ENCODE measurements at regions not wholly inside any gene's neighbourhood (a gene's known extent, or its start where the extent isn't known, plus 50 kb on each side); places are given as distances from the start of the nearest gene placed in this dataset.

- no peaks in the 10 kb centered on the region for H3K4me1 ChIP-seq
- no peak overlapping the region for H3K4me3 ChIP-seq
- H3K27me3 ChIP-seq, result no peaks in the 10 kb centered on the region
- no peak for DNase-seq (ENCODE audit: low spot score in 2 of 2)
- H3K27ac ChIP-seq, result no peak overlapping the region
- TF ChIP-seq POLR2AphosphoS5 (IDR thresholded peaks at IDR 0.05) (no peak), POLR2A (IDR thresholded peaks at IDR 0.05) (no peak), EP300 (IDR thresholded peaks at IDR 0.05) (no peak), CTCF (IDR thresholded peaks at IDR 0.05) (no peak)
- H3K36me3 ChIP-seq, result no peaks in the 10 kb centered on the region
- no peaks in the 10 kb centered on the region for H3K9me3 ChIP-seq
- 84% methylated on average over 1 of the region's 1 CpG for WGBS
Observed at GRCh38 chrX:9153300-9153699, 119.4 kb upstream of the FAM9B start.

GRCh38 chrX:9158611-9159010 lies 124.7 kb upstream of the FAM9B start:
- no peak for DNase-seq (ENCODE audit: low spot score in 2 of 2)
- H3K4me1 ChIP-seq, result no peaks in the 10 kb centered on the region
- no peak for TF ChIP-seq POLR2AphosphoS5 (IDR thresholded peaks at IDR 0.05)
- no peak for TF ChIP-seq EP300 (IDR thresholded peaks at IDR 0.05)
- no peak for TF ChIP-seq CTCF (IDR thresholded peaks at IDR 0.05)
- TF ChIP-seq POLR2A (IDR thresholded peaks at IDR 0.05), result no peak
- no peaks in the 10 kb centered on the region for H3K9me3 ChIP-seq
- no peak overlapping the region for H3K4me3 ChIP-seq
- H3K36me3 ChIP-seq, result no peaks in the 10 kb centered on the region
- WGBS, result 82% methylated on average over 7 of the region's 7 CpGs
- H3K27me3 ChIP-seq, result no peaks in the 10 kb centered on the region
- H3K27ac ChIP-seq, result no peak overlapping the region

GRCh38 chrX:9160698-9161329 lies 126.9 kb upstream of the FAM9B start:
- no peaks in the 10 kb centered on the region for H3K36me3 ChIP-seq
- 80% methylated on average over 4 of the region's 4 CpGs for whole genome bisulfite sequencing

GRCh38 chrX:9162698-9163097 lies 128.8 kb upstream of the FAM9B start:
- WGBS, result 76% methylated on average over 3 of the region's 3 CpGs
- H3K9me3 ChIP-seq, result no peaks in the 10 kb centered on the region
- no peak overlapping the region for H3K27ac ChIP-seq
- no peak overlapping the region for H3K4me3 ChIP-seq
- no peaks in the 10 kb centered on the region for H3K27me3 ChIP-seq
- no peak for DNase-seq (ENCODE audit: low spot score in 2 of 2)
- no peaks in the 10 kb centered on the region for H3K4me1 ChIP-seq
- no peaks in the 10 kb centered on the region for H3K36me3 ChIP-seq
- TF ChIP-seq POLR2AphosphoS5 (IDR thresholded peaks at IDR 0.05) (no peak), CTCF (IDR thresholded peaks at IDR 0.05) (no peak), EP300 (IDR thresholded peaks at IDR 0.05) (no peak), POLR2A (IDR thresholded peaks at IDR 0.05) (no peak)

More at GRCh38 chrX:9160698-9161329, 126.9 kb upstream of the FAM9B start:
- no peaks in the 10 kb centered on the region for H3K9me3 ChIP-seq
- no peaks in the 10 kb centered on the region for H3K4me1 ChIP-seq
- TF ChIP-seq POLR2AphosphoS5 (IDR thresholded peaks at IDR 0.05) (no peak), CTCF (IDR thresholded peaks at IDR 0.05) (no peak), EP300 (IDR thresholded peaks at IDR 0.05) (no peak), POLR2A (IDR thresholded peaks at IDR 0.05) (no peak)
- no peaks in the 10 kb centered on the region for H3K27me3 ChIP-seq
- H3K4me3 ChIP-seq, result no peak overlapping the region
- no peak overlapping the region for H3K27ac ChIP-seq
- DNase-seq (ENCODE audit: low spot score in 2 of 2), result no peak

- Histone ChIP-seq H3K27me3 (no peaks in the 10 kb centered on the region), H3K4me1 (no peaks in the 10 kb centered on the region), H3K27ac (no peak overlapping the region), H3K4me3 (no peak overlapping the region), H3K36me3 (no peaks in the 10 kb centered on the region), H3K9me3 (no peaks in the 10 kb centered on the region)
- WGBS, result 30% methylated on average over 5 of the region's 5 CpGs
- TF ChIP-seq POLR2AphosphoS5 (IDR thresholded peaks at IDR 0.05), result no peak
- TF ChIP-seq CTCF (IDR thresholded peaks at IDR 0.05), result no peak
- no peak for TF ChIP-seq POLR2A (IDR thresholded peaks at IDR 0.05)
- TF ChIP-seq EP300 (IDR thresholded peaks at IDR 0.05), result no peak
- no peak for DNase-seq (ENCODE audit: low spot score in 2 of 2)
Observed at GRCh38 chrX:9163214-9163709, 129.3 kb upstream of the FAM9B start.

Data from suprapubic skin (tissue), 4 donors.